ENCODE measurements at regions not wholly inside any gene's neighbourhood (a gene's known extent, or its start where the extent isn't known, plus 50 kb on each side); places are given as distances from the start of the nearest gene placed in this dataset.
A peak's percentile ranks its signal among the peaks of the same experiment; 100 is the strongest.

GRCh38 chr7:115297656-115298055 is 375.8 kb downstream of the MDFIC start:
- Histone ChIP-seq H3K79me2 (ENCODE audit: control insufficient read depth, insufficient read depth, low read length) (no peaks in the 10 kb centered on the region), H3K9ac (replicated peaks; ENCODE audit: extremely low read depth, insufficient read depth, low read length) (no peak overlapping the region), H4K20me1 (replicated peaks; ENCODE audit: control insufficient read depth, extremely low read depth, insufficient read depth, low read length) (no peaks in the 10 kb centered on the region), H3K36me3 (ENCODE audit: control insufficient read depth in 2 of 2, extremely low read depth in 1 of 2, insufficient read depth in 2 of 2, low read length in 2 of 2) (no peaks in the 10 kb centered on the region), H2AFZ (ENCODE audit: low read depth, low read length) (no peak overlapping the region), H3K27me3 (ENCODE audit: control insufficient read depth in 2 of 2, insufficient read depth in 2 of 2, low read length in 2 of 2) (no peaks in the 10 kb centered on the region), H3K4me1 (ENCODE audit: control insufficient read depth, extremely low read depth, insufficient read depth, low read length) (no peaks in the 10 kb centered on the region), H3K9me1 (replicated peaks; ENCODE audit: control insufficient read depth, extremely low read depth, insufficient read depth, low read length) (no peaks in the 10 kb centered on the region), H3K9me3 (replicated peaks; ENCODE audit: control insufficient read depth, insufficient read depth, low read length) (no peaks in the 10 kb centered on the region), H3K4me3 (replicated peaks in 1 of 3; ENCODE audit: insufficient read depth in 1 of 3, low read depth in 1 of 3, low read length in 3 of 3) (no peak overlapping the region), H3K27ac (ENCODE audit: insufficient read depth, low read depth, low read length) (no peak overlapping the region), H3K4me2 (ENCODE audit: insufficient read depth, low read length) (no peak overlapping the region)
- intact Hi-C loops (cut with micrococcal nuclease) (no loop called here), dilution Hi-C loops (cut with MboI; ENCODE audit: extremely low pct_ligation_motif_present, low sequenced_read_pairs) (no loop called here)
- no TSS peak for BruUV-seq (replicated peaks)
- POLR2A ChIA-PET = no interaction called here
- TF ChIP-seq, protein P1, sequence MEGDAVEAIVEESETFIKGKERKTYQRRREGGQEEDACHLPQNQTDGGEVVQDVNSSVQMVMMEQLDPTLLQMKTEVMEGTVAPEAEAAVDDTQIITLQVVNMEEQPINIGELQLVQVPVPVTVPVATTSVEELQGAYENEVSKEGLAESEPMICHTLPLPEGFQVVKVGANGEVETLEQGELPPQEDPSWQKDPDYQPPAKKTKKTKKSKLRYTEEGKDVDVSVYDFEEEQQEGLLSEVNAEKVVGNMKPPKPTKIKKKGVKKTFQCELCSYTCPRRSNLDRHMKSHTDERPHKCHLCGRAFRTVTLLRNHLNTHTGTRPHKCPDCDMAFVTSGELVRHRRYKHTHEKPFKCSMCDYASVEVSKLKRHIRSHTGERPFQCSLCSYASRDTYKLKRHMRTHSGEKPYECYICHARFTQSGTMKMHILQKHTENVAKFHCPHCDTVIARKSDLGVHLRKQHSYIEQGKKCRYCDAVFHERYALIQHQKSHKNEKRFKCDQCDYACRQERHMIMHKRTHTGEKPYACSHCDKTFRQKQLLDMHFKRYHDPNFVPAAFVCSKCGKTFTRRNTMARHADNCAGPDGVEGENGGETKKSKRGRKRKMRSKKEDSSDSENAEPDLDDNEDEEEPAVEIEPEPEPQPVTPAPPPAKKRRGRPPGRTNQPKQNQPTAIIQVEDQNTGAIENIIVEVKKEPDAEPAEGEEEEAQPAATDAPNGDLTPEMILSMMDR (IDR thresholded peaks at IDR 0.05; ENCODE audit: extremely low read depth in 1 of 2, insufficient read depth in 1 of 2, low read depth in 1 of 2, low read length in 2 of 2) = no peak
- TF ChIP-seq FOS (IDR thresholded peaks at IDR 0.05; ENCODE audit: borderline replicate concordance, insufficient read depth, low read length) = peak; percentile 19
- no peak for TF ChIP-seq JUN (IDR thresholded peaks at IDR 0.05; ENCODE audit: borderline replicate concordance, insufficient read depth, insufficient read length, low read depth)
- FAIRE-seq = peak; percentile 88
- CTCF ChIA-PET = interaction anchor here (1.1 to 1.3 kb wide), 2 partner anchors 13 to 432 kb away, joined by 3 to 5 read pairs; no protein-coding TSS in a partner anchor
- peak; percentile 63 for DNase-seq (ENCODE audit: low read depth, low spot score)

DNA sequence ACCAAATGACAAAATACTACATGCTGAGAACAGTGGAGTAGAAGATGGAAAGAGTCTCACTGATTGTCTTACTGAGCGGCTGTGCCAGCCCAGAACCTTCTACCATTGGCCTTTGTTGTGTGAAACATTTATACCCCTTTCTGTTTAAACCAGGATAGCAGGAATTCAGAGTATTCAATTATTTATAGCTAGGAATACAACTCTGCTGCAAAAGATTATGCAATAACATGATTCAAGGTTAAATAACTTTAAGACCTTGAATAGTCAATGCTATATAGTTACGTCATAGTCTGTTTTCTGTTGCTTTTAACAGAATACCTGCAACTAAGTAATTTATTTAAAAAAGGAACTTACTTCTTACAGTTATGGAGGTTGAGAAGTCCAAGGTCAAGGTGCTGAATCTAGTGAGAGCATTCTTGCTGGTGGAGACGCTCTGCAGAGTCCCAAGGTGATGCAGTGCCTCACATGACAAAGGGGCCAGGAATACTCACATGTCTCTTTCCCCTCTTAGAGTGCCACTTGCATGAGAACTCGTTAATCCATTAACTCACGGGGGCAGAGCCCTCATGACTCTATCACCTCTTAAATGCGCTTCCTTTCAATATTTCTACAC is 371.8 kb downstream of the MDFIC start:
- FAIRE-seq = no peak

More for the DNA sequence above, 371.8 kb downstream of the MDFIC start:
- ChIA-PET CTCF (no interaction called here), POLR2A (no interaction called here)
- H3K9me3 ChIP-seq (replicated peaks; ENCODE audit: control insufficient read depth, insufficient read depth, low read length) = no peaks in the 10 kb centered on the region
- no peak overlapping the region for H3K4me3 ChIP-seq (replicated peaks in 1 of 3; ENCODE audit: insufficient read depth in 1 of 3, low read depth in 1 of 3, low read length in 3 of 3)
- H3K4me2 ChIP-seq (ENCODE audit: insufficient read depth, low read length) = no peak overlapping the region
- BruUV-seq (replicated peaks) = no TSS peak
- dilution Hi-C loops (cut with MboI; ENCODE audit: extremely low pct_ligation_motif_present, low sequenced_read_pairs) (no loop called here), intact Hi-C loops (cut with micrococcal nuclease) (no loop called here)
- DNase-seq (ENCODE audit: low read depth, low spot score) = no peak
- H3K9ac ChIP-seq (replicated peaks; ENCODE audit: extremely low read depth, insufficient read depth, low read length) = no peak overlapping the region
- H3K27me3 ChIP-seq (ENCODE audit: control insufficient read depth in 2 of 2, insufficient read depth in 2 of 2, low read length in 2 of 2) = no peaks in the 10 kb centered on the region
- no peak overlapping the region for H3K27ac ChIP-seq (ENCODE audit: insufficient read depth, low read depth, low read length)
- no peaks in the 10 kb centered on the region for H3K36me3 ChIP-seq (ENCODE audit: control insufficient read depth in 2 of 2, extremely low read depth in 1 of 2, insufficient read depth in 2 of 2, low read length in 2 of 2)
- H2AFZ ChIP-seq (ENCODE audit: low read depth, low read length) = no peak overlapping the region
- no peaks in the 10 kb centered on the region for H3K9me1 ChIP-seq (replicated peaks; ENCODE audit: control insufficient read depth, extremely low read depth, insufficient read depth, low read length)
- H3K4me1 ChIP-seq (ENCODE audit: control insufficient read depth, extremely low read depth, insufficient read depth, low read length) = no peaks in the 10 kb centered on the region
- H3K79me2 ChIP-seq (ENCODE audit: control insufficient read depth, insufficient read depth, low read length) = no peaks in the 10 kb centered on the region
- H4K20me1 ChIP-seq (replicated peaks; ENCODE audit: control insufficient read depth, extremely low read depth, insufficient read depth, low read length) = no peaks in the 10 kb centered on the region
- TF ChIP-seq GATA2 (IDR thresholded peaks at IDR 0.05; ENCODE audit: insufficient read depth, insufficient read length, low read depth, low read length) (no peak), POLR2AphosphoS5 (IDR thresholded peaks at IDR 0.05; ENCODE audit: insufficient read depth, low read depth, low read length) (no peak), JUN (IDR thresholded peaks at IDR 0.05; ENCODE audit: borderline replicate concordance, insufficient read depth, insufficient read length, low read depth) (no peak), EZH2 (IDR thresholded peaks at IDR 0.05; ENCODE audit: borderline replicate concordance, low read depth, low read length, severe bottlenecking) (no peak), FOS (IDR thresholded peaks at IDR 0.05; ENCODE audit: borderline replicate concordance, insufficient read depth, low read length) (no peak)
- TF ChIP-seq, protein P1 (IDR thresholded peaks at IDR 0.05; ENCODE audit: extremely low read depth in 1 of 2, insufficient read depth in 1 of 2, low read depth in 1 of 2, low read length in 2 of 2) = no peak

Data from endothelial cell of umbilical vein (primary cell).